H1 (cell line): ENCODE measurements at regions not wholly inside any gene's neighbourhood (a gene's known extent, or its start where the extent isn't known, plus 50 kb on each side); places are given as distances from the start of the nearest gene placed in this dataset.

Experiments
- ASH2L ChIP-seq: fragments of 200-600, 300-600 bp; sonication (generic); IDR thresholded peaks from one replicate; pipeline ENCODE4 v1.7.1; 2017; ENCODE audit warnings: low read length
- BACH1 ChIP-seq: IDR thresholded peaks from 2 replicates; pipeline ENCODE4 v1.6.1; 2012; ENCODE audit warnings: low read length, improper control_type of control experiment
- CBX8 ChIP-seq: fragments of 300-800, 300-1000 bp; sonication (generic); IDR thresholded peaks from 2 replicates; pipeline ENCODE4 v1.7.1; 2016; ENCODE audit warnings: low read depth, low read length, borderline replicate concordance
- CHD1 ChIP-seq: IDR thresholded peaks from 2 replicates; pipeline ENCODE4 v1.6.1; 2012; ENCODE audit warnings: low read depth, low read length, improper control_type of control experiment
- CREB1 ChIP-seq: IDR thresholded peaks from 2 replicates; pipeline ENCODE4 v1.6.1; 2012; ENCODE audit warnings: inconsistent platforms
- EP300 ChIP-seq, 2 experiments: IDR thresholded peaks; 1 replicate in 1 of 2; 2 replicates in 1 of 2; pipeline ENCODE4 v1.6.1; 2011 to 2012; ENCODE audit warnings: low read depth in 2 of 2, low read length in 2 of 2, mild to moderate bottlenecking in 2 of 2, borderline replicate concordance in 1 of 2, inconsistent platforms in 1 of 2, moderate library complexity in 1 of 2
- RNF2 ChIP-seq: fragments of 200-900, 300-1000 bp; sonication (generic); IDR thresholded peaks from 2 replicates; pipeline ENCODE4 v1.7.1; 2016; ENCODE audit warnings: borderline replicate concordance, low read depth, mild to moderate bottlenecking, antibody characterized with exemption, low read length; ENCODE audit not compliant: poor library complexity, severe bottlenecking; ENCODE audit errors: missing control alignments
- SUZ12 ChIP-seq: fragments of 200-600 bp; sonication (generic); IDR thresholded peaks from 2 replicates; pipeline ENCODE4 v1.6.1; 2012; ENCODE audit warnings: mild to moderate bottlenecking, inconsistent platforms, low read length, moderate library complexity, mixed read lengths
- YY1 ChIP-seq: IDR thresholded peaks from 2 replicates; pipeline ENCODE4 v1.6.1; 2011; ENCODE audit warnings: low read depth, mild to moderate bottlenecking, low read length

GRCh38 chr11:70636659-70637058, 238.3 kb downstream of the CTTN start (continued):
- TF ChIP-seq SUZ12 (no peak), YY1 (no peak), EP300 (IDR thresholded peaks at IDR 0.05; ENCODE audit: borderline replicate concordance in 1 of 2, low read depth in 2 of 2, low read length in 2 of 2) (no peak), BACH1 (no peak), RNF2 (no peak), CREB1 (no peak), CBX8 (no peak), CHD1 (no peak), ASH2L (no peak)
- TF ChIP-seq, all 59 proteins: peak for 0
